Stomach (tissue), 4 donors: ENCODE measurements at regions not wholly inside any gene's neighbourhood (a gene's known extent, or its start where the extent isn't known, plus 50 kb on each side); places are given as distances from the start of the nearest gene placed in this dataset.

ENCODE experiments used
- EP300 ChIP-seq: sonication (generic); formaldehyde crosslinking; IDR thresholded peaks from one replicate; pipeline ENCODE4 v1.6.1; 2017; ENCODE audit warnings: antibody characterized with exemption
- POLR2A ChIP-seq, 4 donors: fragments of 450-650 bp; IDR thresholded peaks; one replicate each; pipeline ENCODE4 v1.6.1; 2016; ENCODE audit warnings: antibody characterized with exemption in 4 of 4, control low read depth in 2 of 4, mild to moderate bottlenecking in 1 of 4, moderate library complexity in 1 of 4
- POLR2AphosphoS5 ChIP-seq, 3 donors: sonication (generic); formaldehyde crosslinking; IDR thresholded peaks; one replicate each; pipeline ENCODE4 v1.6.1; 2016; ENCODE audit warnings: antibody characterized with exemption in 3 of 3
- TF ChIP-seq, protein P1 (sequence below), 7 experiments: fragments of 450-650 bp in 4 of 7; fragments of 200-600 bp in 3 of 7; sonication (generic) in 3 of 7; IDR thresholded peaks; one replicate each; pipeline ENCODE4 v1.5.1; 2016 to 2019; ENCODE audit warnings: antibody characterized with exemption in 7 of 7, control low read depth in 2 of 7, mild to moderate bottlenecking in 1 of 7

DNA sequence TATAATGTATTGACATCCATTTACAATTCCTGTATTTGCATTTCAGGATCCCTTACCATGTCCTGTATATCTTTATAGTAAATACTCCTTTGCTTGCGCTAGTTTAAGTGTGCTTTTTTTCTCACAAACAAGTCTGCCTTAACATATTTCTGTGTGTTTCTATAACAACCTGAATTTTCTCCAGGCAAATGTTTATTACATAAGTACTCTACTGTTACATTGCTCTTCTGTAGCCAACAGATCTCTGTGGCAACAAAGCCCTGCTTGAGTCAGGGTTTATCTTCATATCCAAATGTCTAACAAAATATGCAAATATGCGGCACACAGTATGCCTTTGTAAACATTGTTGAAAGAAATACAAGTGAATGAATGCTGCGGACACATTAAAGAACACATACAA, 625.5 kb downstream of the TLL1 start:
- TF ChIP-seq, protein P1, sequence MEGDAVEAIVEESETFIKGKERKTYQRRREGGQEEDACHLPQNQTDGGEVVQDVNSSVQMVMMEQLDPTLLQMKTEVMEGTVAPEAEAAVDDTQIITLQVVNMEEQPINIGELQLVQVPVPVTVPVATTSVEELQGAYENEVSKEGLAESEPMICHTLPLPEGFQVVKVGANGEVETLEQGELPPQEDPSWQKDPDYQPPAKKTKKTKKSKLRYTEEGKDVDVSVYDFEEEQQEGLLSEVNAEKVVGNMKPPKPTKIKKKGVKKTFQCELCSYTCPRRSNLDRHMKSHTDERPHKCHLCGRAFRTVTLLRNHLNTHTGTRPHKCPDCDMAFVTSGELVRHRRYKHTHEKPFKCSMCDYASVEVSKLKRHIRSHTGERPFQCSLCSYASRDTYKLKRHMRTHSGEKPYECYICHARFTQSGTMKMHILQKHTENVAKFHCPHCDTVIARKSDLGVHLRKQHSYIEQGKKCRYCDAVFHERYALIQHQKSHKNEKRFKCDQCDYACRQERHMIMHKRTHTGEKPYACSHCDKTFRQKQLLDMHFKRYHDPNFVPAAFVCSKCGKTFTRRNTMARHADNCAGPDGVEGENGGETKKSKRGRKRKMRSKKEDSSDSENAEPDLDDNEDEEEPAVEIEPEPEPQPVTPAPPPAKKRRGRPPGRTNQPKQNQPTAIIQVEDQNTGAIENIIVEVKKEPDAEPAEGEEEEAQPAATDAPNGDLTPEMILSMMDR (IDR thresholded peaks at IDR 0.05) = no peak
- TF ChIP-seq POLR2AphosphoS5 (IDR thresholded peaks at IDR 0.05) (no peak), POLR2A (IDR thresholded peaks at IDR 0.05) (no peak), EP300 (no peak)
